ENCODE measurements at regions not wholly inside any gene's neighbourhood (a gene's known extent, or its start where the extent isn't known, plus 50 kb on each side); places are given as distances from the start of the nearest gene placed in this dataset.
A peak's percentile ranks its signal among the peaks of the same experiment; 100 is the strongest.

DNA sequence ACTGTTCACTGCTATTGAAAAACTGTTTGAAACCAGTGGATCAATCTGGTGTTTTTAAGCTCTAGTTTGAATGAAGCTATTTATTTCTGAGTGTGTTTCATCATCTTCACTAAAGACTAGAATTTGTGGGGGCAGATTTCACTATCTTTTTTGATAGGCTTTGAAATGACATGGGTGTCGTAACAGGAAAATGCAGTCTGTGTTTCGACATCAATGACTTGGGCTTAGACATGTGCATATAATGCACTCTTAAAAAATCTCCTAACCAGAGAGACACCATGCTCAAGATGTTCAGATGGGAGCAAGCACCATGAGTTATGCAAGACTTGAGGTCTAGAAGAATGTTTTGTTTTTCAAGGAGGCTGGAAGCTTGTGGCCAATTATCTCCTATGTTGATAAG lies 221.6 kb downstream of the GPD2 start:
- Mint-ChIP-seq H3K36me3 (ENCODE audit: low read depth) (no peaks in the 10 kb centered on the region), H3K4me3 (no peak overlapping the region), H3K27me3 (ENCODE audit: insufficient read depth) (peaks cover 2% of the 10 kb centered on the region), H3K9me3 (no peaks in the 10 kb centered on the region; the same call in 1 of the 2 replicates), H3K4me1 (ENCODE audit: low read depth) (no peaks in the 10 kb centered on the region), H3K27ac (no peak overlapping the region)
- TF ChIP-seq, protein P1, sequence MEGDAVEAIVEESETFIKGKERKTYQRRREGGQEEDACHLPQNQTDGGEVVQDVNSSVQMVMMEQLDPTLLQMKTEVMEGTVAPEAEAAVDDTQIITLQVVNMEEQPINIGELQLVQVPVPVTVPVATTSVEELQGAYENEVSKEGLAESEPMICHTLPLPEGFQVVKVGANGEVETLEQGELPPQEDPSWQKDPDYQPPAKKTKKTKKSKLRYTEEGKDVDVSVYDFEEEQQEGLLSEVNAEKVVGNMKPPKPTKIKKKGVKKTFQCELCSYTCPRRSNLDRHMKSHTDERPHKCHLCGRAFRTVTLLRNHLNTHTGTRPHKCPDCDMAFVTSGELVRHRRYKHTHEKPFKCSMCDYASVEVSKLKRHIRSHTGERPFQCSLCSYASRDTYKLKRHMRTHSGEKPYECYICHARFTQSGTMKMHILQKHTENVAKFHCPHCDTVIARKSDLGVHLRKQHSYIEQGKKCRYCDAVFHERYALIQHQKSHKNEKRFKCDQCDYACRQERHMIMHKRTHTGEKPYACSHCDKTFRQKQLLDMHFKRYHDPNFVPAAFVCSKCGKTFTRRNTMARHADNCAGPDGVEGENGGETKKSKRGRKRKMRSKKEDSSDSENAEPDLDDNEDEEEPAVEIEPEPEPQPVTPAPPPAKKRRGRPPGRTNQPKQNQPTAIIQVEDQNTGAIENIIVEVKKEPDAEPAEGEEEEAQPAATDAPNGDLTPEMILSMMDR (IDR thresholded peaks at IDR 0.05), result no peak
- no peak for DNase-seq

- Mint-ChIP-seq H3K4me3 (no peak overlapping the region), H3K27me3 (ENCODE audit: insufficient read depth) (peaks cover 2% of the 10 kb centered on the region), H3K4me1 (ENCODE audit: low read depth) (no peaks in the 10 kb centered on the region), H3K27ac (no peak overlapping the region), H3K36me3 (ENCODE audit: low read depth) (no peaks in the 10 kb centered on the region), H3K9me3 (no peaks in the 10 kb centered on the region; the same call in 1 of the 2 replicates)
- TF ChIP-seq, protein P1 (IDR thresholded peaks at IDR 0.05), result no peak
- DNase-seq, result no peak
Observed at GRCh38 chr2:156659694-156660093, 223.5 kb downstream of the GPD2 start.

DNA sequence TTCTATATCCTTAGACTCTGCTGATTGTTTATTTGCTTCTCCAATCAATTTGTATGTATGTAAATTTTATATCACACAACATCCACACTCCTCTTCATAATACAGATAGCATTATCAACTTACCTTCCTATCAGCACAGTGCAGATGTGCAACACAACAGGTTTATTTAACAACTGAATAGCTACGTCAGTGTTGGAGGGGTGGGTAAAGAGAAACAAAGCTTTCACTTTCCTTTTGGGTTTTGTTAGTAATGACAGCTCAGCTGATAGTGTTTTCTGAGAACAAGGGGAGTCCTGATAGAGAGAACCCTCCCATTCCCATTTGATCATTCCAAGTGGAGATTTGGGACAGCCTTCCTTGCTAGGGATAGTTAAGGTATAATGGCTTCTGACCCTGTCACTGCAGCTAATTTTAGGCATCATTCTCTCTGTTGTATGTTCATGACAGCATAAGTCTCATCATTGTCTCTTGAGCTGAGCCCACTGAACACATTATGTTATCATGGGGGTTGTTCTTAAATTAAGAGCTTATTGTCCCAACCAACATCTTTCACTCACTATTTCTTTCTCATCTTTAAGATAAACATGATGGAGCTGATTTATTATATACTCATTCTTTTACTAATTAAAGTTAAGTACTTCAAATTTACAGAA lies 227.7 kb downstream of the GPD2 start:
- no peaks in the 10 kb centered on the region for H3K36me3 Mint-ChIP-seq (ENCODE audit: low read depth)
- H3K4me3 Mint-ChIP-seq, result peak overlapping the region; percentile 7; the same call in 1 of the 2 replicates
- peaks cover 7% of the 10 kb centered on the region; the same call in 1 of the 2 replicates for H3K9me3 Mint-ChIP-seq
- no peak overlapping the region for H3K27ac Mint-ChIP-seq
- no peaks in the 10 kb centered on the region for H3K4me1 Mint-ChIP-seq (ENCODE audit: low read depth)
- peaks cover 2% of the 10 kb centered on the region for H3K27me3 Mint-ChIP-seq (ENCODE audit: insufficient read depth)
- no peak for DNase-seq
- TF ChIP-seq, protein P1 (IDR thresholded peaks at IDR 0.05), result no peak

DNA sequence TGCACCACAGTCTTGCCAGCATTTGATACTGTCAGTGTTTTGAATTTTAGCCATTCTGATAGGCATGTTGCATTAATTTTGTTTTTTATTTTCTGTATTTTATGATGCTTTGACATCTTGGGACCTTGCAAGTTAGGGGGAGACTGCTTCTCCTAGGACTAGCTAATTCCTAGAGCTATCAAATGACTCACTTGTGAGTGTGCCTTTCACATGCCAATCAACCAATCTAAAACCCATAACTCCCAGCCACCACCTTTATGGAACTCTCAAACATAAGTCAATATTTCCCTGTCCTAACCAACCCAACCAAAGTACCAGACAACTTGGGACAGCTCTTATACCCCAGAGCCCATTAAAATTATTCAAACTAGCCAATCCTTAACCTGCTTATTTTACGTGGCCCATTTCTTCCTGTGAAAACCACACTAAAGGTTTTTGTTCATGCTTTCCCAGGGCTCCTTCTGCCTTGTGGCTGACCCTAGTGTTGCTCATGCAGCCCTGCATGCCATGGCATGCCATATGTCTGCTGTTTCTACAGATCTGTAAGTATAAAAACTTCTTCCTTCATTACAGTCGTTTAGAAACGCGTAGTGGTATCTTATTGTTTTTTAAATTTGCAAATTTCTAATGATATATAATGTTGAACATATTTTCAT lies 230.1 kb downstream of the GPD2 start:
- H3K4me1 Mint-ChIP-seq (ENCODE audit: low read depth), result no peaks in the 10 kb centered on the region
- no peak for DNase-seq
- TF ChIP-seq, protein P1 (IDR thresholded peaks at IDR 0.05), result no peak
- no peaks in the 10 kb centered on the region for H3K36me3 Mint-ChIP-seq (ENCODE audit: low read depth)
- no peak overlapping the region for H3K4me3 Mint-ChIP-seq
- peaks cover 2% of the 10 kb centered on the region for H3K27me3 Mint-ChIP-seq (ENCODE audit: insufficient read depth)
- H3K9me3 Mint-ChIP-seq, result peaks cover 7% of the 10 kb centered on the region; the same call in 1 of the 2 replicates
- H3K27ac Mint-ChIP-seq, result no peak overlapping the region

DNA sequence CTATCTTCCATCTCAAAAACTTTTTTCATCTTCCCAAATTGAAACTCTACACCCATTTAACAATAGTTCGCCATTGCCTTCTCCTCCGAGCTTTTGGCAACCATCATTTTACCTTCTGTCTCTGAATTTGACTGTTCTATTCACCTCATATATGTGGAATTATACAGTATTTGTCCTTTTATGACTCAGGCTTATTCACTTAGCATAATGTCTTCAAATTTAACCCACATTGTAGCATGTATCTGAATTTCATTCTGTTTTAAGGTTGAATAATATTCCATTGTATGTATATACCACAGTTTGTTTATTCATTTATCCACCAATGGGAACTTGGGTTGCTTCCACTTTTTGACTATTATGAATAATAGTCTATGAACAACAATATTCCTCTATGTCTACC lies 233.9 kb downstream of the GPD2 start:
- Mint-ChIP-seq H3K4me1 (ENCODE audit: low read depth) (no peaks in the 10 kb centered on the region), H3K27me3 (ENCODE audit: insufficient read depth) (no peaks in the 10 kb centered on the region), H3K4me3 (no peak overlapping the region), H3K9me3 (0 out of 2 replicates have a peak, but pooled peaks cover 7% of the 10 kb centered on the region), H3K27ac (no peak overlapping the region), H3K36me3 (ENCODE audit: low read depth) (no peaks in the 10 kb centered on the region)
- TF ChIP-seq, protein P1 (IDR thresholded peaks at IDR 0.05), result no peak
- DNase-seq, result no peak
